Panc1 (cell line): ENCODE measurements at regions not wholly inside any gene's neighbourhood (a gene's known extent, or its start where the extent isn't known, plus 50 kb on each side); places are given as distances from the start of the nearest gene placed in this dataset.

Experiments used
- POLR2AphosphoS5 ChIP-seq: IDR thresholded peaks from 2 replicates; pipeline ENCODE4 v1.6.1; 2012; ENCODE audit warnings: mild to moderate bottlenecking, low read depth, low read length, moderate library complexity
- TCF7L2 ChIP-seq: IDR thresholded peaks from 2 replicates; pipeline ENCODE4 v1.6.1; 2011; ENCODE audit warnings: mild to moderate bottlenecking, low read depth, low read length, inconsistent platforms
- TF ChIP-seq, protein P1 (sequence below): fragments of 450-650 bp; IDR thresholded peaks from 2 replicates; pipeline ENCODE4 v1.5.1; 2017; ENCODE audit warnings: mild to moderate bottlenecking
- TF ChIP-seq, protein P2 (sequence below), 2 experiments: IDR thresholded peaks; 2 replicates each; pipeline ENCODE4 v1.6.1; 2011 to 2012; ENCODE audit warnings: low read depth in 2 of 2, control low read depth in 1 of 2, low read length in 1 of 2, mild to moderate bottlenecking in 1 of 2, moderate library complexity in 1 of 2; ENCODE audit not compliant: insufficient read depth in 1 of 2

DNA sequence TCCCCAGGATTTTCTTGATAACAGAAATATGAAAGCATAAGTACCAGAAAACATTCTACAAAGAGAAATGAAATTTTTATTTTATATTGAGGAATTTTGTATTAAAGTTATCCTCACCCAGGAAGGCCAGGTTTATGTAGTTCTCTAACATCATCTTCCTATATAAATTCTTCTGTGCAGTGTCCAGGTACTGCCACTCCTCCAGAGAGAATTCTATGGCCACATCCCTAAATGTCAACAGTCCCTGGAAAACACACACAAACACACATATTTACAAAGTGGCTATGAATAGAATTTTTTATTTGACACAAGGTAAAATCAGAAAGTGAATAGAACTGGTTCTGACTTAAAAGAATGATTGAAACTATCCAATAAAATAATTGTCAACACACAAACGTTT, 110.5 kb upstream of the ZNF91 start:
- TF ChIP-seq POLR2AphosphoS5 (no peak), TCF7L2 (no peak)
- TF ChIP-seq, protein P1, sequence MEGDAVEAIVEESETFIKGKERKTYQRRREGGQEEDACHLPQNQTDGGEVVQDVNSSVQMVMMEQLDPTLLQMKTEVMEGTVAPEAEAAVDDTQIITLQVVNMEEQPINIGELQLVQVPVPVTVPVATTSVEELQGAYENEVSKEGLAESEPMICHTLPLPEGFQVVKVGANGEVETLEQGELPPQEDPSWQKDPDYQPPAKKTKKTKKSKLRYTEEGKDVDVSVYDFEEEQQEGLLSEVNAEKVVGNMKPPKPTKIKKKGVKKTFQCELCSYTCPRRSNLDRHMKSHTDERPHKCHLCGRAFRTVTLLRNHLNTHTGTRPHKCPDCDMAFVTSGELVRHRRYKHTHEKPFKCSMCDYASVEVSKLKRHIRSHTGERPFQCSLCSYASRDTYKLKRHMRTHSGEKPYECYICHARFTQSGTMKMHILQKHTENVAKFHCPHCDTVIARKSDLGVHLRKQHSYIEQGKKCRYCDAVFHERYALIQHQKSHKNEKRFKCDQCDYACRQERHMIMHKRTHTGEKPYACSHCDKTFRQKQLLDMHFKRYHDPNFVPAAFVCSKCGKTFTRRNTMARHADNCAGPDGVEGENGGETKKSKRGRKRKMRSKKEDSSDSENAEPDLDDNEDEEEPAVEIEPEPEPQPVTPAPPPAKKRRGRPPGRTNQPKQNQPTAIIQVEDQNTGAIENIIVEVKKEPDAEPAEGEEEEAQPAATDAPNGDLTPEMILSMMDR: no peak
- TF ChIP-seq, protein P2, sequence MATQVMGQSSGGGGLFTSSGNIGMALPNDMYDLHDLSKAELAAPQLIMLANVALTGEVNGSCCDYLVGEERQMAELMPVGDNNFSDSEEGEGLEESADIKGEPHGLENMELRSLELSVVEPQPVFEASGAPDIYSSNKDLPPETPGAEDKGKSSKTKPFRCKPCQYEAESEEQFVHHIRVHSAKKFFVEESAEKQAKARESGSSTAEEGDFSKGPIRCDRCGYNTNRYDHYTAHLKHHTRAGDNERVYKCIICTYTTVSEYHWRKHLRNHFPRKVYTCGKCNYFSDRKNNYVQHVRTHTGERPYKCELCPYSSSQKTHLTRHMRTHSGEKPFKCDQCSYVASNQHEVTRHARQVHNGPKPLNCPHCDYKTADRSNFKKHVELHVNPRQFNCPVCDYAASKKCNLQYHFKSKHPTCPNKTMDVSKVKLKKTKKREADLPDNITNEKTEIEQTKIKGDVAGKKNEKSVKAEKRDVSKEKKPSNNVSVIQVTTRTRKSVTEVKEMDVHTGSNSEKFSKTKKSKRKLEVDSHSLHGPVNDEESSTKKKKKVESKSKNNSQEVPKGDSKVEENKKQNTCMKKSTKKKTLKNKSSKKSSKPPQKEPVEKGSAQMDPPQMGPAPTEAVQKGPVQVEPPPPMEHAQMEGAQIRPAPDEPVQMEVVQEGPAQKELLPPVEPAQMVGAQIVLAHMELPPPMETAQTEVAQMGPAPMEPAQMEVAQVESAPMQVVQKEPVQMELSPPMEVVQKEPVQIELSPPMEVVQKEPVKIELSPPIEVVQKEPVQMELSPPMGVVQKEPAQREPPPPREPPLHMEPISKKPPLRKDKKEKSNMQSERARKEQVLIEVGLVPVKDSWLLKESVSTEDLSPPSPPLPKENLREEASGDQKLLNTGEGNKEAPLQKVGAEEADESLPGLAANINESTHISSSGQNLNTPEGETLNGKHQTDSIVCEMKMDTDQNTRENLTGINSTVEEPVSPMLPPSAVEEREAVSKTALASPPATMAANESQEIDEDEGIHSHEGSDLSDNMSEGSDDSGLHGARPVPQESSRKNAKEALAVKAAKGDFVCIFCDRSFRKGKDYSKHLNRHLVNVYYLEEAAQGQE (IDR thresholded peaks at IDR 0.05; ENCODE audit: insufficient read depth in 1 of 2, low read depth in 2 of 2, low read length in 1 of 2): no peak
